Fibroblast of skin of abdomen (primary cell): ENCODE measurements at regions not wholly inside any gene's neighbourhood (a gene's known extent, or its start where the extent isn't known, plus 50 kb on each side); places are given as distances from the start of the nearest gene placed in this dataset.
"Not testable (repeated sequence)": the region's sequence is repeated elsewhere in the genome, so short reads cannot be mapped to it uniquely, and the experiment has no call there.

ENCODE experiments used
- DNase-seq: peaks from one replicate; pipeline ENCODE4 v3.0.0-alpha.2; 2013

DNA sequence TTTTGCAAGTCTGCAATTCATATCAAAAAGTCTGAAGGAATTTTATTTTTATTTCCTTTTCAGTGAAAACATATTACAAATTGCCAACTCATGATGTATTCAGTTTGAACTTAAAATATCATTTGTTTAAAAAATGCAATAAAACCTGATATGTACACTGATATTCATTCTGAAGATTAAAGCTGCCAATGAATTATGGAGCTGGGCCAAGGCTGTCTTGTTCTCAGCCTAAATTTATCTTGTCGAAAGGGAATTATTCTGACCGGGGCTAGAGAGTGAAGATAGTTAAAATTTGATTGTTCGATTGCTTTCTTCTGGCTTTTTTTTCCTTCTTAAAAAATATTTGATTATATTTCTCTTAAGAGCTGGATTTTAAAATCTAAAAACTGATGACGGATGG lies 54.0 kb upstream of the RBFOX1 start:
- no peak for DNase-seq

DNA sequence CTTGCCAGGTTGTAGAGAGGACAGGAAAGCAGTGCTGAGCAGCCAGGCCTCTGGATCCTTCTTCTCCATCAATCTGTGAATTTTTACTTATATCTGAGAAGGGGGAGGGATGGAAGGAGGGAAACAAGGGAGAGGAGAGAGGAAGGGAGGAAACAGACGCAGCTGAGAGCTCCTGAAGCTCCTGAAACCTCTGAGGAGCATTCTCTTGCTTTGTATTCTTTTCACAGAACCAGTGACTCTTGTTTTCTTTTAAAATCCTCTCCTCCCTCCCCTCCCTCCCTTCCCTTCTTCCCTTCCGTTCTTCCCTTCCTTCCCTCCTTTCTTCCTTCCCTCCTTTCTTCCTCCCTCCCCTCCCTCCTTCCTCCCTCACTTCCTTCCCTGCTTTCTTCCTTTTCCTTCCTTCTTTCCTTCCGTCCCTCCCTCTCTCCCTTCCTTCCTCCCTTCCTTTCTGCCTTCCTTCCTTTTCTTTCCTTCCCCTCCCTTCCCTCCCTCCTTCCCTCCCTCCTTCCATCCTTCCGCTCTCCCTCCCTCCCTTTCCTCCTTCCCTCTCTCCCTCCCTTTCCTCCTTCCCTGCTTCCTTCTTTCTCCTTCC lies 60.0 kb upstream of the RBFOX1 start:
- DNase-seq, result no peak

DNA sequence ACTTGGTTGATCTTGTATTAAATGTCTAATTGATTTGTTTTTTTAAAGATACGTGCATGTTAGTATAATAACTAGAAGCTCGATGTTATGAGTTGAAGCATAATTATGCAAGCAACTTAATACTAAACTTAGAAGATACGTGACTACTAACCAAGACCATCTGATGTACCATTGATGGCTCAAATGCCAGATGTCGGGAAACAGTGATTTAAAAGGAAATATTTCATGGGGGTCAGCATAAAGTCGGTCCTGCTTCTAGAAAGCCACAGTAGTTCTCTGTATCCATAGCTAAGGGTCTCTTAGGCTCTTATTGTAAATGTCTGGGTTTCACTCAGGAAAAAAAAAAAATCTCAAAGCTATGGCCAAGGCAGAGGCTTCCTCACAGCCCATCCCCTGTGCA lies 61.2 kb upstream of the RBFOX1 start:
- peak; percentile 74 for DNase-seq

DNA sequence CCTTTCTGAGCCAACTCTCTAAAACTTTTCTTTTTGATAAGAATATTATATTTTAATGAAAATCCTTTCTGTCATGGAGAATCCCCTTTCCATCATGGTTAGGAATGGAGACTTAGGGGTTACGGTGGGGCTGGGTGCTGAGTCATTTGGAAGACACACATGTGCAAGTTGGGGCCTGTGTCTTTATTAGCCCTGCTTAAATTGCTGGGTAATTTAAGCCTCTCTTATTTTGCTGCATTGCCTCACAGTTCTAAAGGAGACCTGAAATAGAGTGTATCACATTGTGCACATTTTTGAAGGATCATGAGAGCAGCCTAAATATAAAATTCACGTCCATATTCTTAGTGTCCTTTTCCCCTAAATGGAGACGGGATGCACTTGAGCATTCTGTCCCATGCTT lies 61.8 kb upstream of the RBFOX1 start:
- DNase-seq, result peak; percentile 34

DNA sequence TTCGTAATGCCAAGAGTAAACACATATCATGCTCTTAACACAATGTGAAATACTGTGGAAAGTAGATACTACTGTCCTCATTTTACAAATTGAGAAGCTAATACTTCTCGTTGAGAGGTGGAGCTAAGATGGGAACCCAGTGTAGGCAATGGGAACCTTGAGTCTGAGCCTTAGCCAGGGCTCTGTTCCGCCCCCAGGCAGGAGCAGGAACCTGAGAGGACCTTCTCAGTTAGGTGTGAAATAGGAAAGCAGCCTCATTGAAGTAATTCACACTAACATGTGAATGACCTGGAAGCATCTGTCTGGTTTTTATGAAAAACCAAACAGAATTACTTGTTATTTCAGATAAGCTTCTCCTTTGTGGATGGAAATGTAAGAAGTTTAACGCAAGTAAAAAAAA lies 62.6 kb upstream of the RBFOX1 start:
- no peak for DNase-seq

DNA sequence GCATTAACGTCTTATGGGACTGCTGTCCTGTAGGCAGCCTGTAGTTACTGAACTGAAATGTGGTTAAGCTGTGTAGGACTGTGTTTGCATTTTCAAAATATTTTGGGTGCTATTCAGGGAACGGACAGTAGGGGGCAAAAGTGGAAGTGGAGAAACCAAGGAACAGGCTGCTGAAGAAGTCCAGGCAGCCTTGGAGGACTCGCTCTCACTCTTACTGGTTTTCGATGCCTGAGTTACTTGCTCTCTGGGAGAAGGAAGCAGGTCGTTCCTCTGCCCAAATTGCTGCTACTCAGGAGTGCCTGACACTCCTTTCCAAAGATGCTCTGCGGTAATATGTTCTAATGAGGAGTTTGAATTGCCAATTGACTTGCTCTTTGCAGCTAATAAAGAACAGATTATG lies 64.5 kb upstream of the RBFOX1 start:
- peak; percentile 40 for DNase-seq

DNA sequence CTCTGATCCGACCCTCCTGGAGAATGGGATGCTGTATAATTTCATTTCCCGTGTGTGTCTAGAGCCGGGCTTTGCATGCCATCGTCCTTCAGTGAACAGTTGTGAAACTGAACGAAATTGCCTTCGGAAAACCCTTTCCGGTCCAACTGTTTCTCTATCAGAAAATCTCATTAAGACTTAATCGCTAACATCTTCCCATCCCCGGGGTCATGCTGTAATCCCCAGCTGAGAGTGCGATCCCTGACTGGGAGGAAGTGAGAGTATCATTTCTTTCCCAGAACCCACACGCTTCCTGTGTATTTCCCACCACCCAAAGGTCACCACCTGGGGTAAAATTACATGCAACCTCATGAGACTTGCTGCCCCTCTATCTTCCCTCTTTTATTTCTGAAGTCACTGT lies 75.6 kb upstream of the RBFOX1 start:
- no peak for DNase-seq

DNA sequence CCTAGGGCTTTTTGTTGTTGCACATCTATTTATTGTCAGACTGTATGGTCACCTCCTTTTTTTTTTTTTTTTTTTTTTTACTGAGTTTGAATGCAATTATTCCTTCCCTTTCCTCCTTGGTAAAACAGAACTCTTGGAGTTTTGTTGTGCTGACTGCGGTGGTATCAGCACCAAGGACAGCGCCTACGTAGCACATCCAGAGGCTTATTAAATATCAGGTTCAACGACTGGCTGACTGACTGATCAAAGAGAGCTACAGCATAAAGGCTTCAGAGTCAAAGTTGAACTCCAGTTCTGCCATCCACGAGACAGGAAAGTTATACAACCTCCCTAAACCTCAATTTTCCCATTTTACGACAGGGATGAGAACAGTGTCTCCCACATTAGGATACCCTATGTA lies 86.1 kb upstream of the RBFOX1 start:
- DNase-seq, result no peak

DNA sequence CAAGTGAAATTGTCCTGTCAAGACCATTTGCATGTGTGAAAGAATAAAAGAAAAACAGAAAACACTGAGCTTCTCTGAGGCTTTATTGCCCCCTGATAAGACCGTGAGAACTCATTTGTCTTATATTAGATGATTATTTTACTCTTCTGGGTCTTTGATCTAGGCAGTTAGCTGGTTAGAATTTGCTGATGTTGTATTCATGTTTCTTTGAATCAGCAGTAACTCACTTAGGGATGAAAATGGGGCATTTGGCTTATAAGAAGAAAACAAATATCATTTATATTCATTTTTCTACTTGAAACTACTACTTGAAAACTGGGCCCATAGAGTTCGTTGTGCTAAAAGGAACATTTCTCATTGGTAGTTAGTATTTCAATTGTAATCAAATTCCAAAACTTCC lies 93.1 kb upstream of the RBFOX1 start:
- no peak for DNase-seq

DNA sequence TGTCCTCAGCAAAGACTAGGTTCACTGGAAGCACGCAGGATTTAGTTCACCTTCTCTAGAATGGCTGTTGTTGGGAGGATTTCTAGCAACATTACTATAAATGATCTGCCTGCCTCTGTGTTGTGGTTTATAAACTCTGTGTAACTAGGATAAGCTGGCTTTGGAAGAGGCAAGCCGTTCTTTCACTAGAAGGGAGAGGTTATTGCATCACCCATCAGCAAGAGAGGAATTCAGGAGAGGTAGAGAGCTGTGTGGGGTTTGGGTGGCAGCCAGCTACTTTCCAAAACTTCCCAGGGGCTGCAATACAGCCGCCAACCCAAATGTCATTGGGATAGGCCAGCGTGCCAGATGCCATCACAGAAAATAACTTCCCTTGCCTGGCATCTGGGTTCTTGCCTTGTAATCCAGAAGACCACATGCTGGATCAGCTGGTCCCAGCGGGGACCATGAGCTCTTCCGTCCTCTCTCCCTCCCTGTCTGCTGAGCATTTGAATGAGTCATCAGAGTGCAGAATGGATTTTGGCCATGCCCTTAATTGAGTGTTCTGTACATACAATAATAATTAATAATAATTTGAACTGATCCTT lies 95.7 kb upstream of the RBFOX1 start:
- no peak for DNase-seq

DNA sequence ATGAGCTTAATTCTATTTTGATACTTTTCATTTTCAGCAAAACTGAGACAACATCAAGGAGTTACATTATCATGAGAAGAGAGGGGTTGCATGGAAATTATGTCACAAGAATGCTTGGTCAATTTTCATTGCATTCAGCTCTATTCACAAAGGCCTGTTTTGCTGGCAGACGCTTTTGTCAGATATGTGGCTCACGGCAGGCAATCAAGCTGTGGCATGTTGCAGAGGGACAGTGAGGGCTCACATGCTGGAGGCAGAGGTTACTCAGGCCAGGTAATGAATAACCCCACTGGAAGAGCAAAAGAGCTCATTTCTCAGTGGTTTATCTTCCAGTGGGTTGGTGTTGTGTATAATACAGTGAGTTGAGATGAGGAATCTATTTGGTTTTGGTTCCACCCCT lies 98.7 kb upstream of the RBFOX1 start:
- no peak for DNase-seq

DNA sequence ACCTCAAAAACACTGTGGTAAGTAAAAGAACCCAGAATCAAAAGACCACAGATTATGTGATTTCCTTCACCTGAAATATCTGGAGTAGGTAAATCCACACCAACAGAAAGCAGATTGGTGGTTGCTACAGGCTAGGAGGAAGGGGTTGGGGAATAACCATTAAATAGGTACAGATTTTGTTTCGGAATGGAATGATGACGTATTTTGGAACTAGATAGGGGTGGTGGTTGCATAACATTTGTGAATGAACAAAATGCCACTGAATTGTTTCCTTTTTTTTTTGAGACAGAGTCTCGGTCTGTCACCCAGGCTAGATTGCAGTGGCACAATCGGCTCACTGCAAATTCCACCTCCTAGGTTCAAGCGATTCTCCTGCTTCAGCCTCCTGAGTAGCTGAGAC lies 100.9 kb upstream of the RBFOX1 start:
- DNase-seq, result no peak

DNA sequence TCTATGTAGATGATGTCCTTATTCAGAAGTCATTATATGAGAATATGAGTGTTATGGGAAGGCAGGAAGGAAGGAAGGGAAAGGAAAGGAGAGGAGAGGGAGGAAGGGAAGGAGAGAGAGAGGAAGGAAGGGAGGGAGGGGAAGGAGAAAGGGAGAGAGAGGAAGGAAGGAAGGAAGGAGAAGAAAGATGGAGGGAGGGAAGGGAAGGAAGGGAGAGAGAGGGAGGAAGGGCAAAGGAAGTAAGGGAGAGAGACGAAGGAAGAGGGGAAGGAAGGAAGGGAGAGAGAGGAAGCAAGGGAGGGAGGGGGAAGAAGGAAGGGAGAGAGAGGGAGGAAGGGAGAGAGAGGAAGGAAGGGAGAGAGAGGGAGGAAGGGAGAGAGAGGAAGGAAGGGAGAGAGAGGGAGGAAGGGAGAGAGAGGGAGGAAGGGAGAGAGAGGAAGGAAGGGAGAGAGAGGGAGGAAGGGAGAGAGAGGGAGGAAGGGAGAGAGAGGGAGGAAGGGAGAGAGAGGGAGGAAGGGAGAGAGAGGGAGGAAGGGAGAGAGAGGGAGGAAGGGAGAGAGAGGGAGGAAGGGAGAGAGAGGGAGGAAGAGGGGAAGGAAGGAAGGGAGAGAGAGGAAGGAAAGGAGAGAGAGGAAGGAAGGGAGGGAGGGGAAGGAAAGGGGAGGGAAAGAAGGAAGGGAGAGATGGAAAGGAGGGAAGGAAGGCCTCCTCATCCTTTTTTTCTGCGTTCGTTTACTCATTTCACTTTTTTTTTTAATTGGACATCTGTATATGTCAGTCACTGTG lies 103.0 kb upstream of the RBFOX1 start:
- DNase-seq, result not testable (repeated sequence)

DNA sequence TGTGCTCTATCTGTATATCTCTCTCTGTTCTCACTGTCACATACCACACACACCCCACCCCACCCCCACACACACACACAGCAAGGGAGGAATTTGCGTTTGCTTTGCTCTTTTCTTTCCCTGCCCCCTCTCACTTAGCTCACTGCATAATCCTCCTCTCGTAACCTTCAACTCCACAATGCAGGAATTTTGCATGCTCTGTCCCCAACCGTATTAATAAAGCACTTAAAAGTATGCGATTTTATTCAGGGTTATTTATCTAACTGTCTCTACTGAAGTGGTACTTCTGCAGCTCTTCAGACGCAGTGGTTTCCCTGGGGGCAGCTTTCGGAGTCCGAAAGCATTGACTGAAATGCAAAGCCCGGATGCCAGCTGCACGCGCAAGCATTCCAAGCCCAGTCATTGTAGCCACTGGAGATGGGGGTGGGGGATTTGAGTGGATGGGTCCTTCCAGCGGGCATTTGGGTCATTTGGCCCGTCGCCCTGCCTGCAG lies 105.4 kb upstream of the RBFOX1 start:
- DNase-seq, result no peak

DNA sequence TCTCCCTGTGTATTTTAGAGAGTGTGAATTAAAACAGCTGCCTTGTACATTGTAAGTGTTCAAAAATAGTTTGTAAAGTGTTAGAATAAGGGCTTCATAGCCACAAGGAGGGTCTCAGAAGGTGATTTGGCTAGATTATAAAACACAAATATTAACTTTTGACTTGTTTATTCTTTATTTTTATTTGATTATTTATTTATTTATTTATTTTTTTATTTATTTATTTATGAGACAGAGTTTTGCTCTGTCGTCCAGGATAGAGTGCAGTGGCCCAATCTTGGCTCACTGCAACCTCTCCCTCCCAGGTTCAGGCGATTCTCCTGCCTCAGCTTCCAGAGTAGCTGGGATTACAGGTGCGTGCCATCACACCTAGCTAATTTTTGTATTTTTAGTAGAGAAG lies 111.5 kb upstream of the RBFOX1 start:
- no peak for DNase-seq

DNA sequence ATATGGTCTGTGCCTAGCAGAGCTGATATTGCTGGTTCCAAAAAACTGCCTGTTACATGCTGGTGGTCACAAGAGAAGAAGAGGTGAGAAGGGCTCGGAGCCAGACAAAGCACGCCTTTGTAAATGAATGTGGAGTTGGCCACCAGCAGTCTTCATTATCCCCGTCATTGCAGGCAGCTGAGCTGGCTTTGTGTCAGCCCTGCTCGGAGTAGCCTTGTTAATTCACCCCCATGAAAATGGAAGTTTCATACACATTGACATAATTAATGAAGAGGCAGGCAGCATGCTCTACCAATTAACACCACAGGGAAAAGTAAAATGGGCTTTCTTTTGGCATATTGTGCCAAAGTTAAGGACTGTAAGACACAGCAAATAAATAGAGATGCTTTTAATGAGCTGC lies 113.7 kb upstream of the RBFOX1 start:
- DNase-seq, result no peak

DNA sequence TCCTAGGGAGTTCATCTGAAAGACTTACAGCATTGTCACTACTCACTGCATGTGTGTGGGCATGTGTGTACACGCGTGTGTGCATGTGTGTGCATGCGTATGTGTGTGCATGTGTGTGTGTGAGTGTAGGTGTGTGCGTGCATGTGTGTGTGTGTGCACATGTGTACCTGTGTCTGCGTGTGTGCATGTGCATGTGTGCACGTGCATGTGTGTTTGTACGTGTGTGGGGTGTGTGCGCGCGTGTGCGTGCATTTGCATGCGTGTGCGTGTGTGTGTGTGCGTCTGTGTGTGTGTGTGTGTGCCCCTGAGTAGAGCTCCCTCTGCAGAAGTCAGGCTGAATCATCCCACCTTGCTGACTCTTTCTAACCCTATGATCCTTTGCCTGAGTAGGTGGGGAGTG lies 114.8 kb upstream of the RBFOX1 start:
- no peak for DNase-seq

DNA sequence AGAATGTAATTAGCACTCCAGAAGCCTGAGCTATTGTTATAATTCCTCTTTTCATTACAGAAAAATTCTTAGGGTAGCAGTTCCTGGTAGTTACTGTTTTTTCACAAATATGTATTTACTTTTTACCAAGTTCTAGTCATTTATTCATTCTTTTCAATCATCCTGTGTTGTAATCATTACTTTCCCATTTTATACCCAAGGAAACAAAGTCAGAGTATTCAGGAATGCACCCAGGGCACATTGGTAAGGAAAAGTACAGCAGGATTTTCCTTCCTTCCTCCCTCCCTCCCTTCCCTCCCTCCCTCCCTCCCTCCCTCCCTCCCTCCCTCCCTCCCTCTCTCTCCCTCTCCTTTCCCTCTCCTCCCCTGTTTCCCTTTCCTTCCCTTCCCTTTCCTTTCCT lies 115.9 kb upstream of the RBFOX1 start:
- no peak for DNase-seq

DNA sequence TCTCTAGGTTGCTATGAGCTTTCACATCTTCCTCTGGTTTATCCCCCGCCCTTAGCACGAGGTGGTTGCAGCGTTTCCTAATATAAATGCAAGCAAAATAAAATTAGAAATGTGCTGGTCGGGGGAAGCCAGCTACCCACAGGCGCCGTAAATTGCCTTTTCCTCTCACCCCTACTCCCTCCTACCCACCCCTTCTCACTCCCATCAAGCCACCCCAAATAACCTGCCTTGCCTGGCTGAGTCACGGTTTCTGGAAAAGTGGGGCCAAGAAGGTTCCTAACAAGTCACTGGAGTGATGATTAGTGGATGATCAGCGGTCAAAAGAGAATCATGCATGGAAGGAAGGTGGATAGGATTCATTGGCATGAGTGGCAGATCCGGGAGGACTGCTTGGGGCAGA lies 120.9 kb upstream of the RBFOX1 start:
- no peak for DNase-seq

DNA sequence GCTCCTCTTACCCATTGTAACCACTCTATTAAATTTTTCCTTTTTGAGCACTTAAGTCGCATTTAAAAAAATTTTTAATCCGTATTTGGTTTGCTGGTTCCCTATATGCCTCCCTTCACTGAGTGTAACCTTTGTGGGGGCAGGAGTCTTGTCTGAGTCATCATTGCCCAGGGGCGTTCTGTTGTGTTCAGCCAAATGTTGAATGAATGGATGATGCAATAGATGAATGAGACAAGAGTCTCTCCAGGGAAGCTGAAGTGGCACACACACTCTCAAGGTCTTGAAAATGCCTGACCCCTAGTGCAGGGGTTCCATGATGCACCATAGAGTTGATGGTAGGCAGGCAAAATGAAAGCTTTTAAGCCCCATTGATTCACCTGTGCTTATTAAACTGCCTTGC lies 123.0 kb upstream of the RBFOX1 start:
- no peak for DNase-seq

DNA sequence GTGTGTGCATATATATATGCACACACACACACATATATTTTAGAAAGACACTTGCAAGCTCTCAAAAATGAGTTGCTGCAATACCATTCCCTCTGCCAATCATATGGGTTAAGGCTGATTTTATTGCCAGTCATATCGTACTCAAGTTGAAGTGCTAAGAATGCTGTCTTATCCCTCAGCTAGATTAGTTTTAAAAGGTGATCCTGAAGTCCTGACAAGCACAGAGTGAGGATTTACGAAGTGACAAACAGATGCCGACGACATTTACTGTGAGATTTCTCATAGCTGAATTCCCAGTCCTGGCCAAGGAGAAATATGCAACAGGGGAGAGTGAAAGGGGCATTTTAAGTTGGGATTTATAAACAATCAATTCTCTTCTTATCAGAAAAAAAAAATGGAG lies 126.2 kb upstream of the RBFOX1 start:
- no peak for DNase-seq

DNA sequence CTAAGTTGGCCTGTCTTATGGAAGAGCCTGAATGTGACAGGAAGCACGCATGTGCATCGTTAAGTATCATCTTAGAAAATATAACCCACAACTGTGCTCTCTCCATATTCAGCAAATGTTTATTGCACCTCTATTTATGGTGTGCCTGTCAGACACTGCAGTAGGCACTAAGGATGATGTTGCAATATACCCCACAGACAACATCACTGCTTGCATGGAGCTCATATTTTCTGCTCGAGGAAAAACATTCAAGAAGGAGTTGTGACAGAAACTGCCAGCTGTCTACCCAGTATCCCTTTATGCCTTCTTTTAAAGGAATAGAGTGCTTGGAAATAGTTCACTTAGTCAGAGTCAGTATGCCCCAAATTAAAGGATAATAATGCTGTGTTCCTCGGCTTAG lies 132.3 kb upstream of the RBFOX1 start:
- no peak for DNase-seq

DNA sequence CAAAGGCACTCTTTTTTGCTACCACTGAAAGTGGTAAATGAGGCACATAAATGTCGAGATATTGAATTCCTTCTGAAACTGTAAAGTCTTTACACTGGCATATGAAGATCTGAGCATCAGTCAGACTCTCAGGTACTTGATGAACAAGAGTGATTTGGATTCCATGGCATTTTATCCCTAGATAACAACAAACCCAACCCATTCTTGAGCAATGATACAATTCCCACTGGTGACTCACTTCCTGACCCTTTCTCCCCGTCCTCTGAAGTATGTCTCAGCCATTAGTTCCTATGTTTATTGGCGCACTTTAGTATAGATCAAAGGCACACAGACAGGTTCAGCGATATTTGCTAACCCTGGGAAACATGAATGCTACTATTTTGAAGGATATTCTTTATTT lies 147.0 kb upstream of the RBFOX1 start:
- no peak for DNase-seq

DNA sequence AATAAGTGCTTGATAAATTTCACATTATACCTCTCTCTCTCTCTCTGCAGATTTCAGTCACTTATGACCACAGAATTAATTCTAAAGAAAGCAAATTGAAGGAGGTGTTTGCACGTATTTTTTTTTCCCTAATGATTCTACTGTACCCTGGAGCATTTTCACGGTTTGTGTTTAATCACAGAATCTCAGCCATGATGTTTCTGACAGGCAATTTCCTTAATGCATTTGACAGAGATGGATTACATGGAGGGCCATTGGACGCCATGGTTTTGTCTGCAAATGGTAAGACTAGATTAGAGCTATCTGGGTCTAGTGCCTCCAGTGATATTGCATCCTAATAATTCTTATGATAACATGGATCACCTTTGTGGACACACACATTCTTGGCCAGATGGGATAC lies 147.5 kb upstream of the RBFOX1 start:
- DNase-seq, result no peak
